ENCODE measurements at regions not wholly inside any gene's neighbourhood (a gene's known extent, or its start where the extent isn't known, plus 50 kb on each side); places are given as distances from the start of the nearest gene placed in this dataset.

DNA sequence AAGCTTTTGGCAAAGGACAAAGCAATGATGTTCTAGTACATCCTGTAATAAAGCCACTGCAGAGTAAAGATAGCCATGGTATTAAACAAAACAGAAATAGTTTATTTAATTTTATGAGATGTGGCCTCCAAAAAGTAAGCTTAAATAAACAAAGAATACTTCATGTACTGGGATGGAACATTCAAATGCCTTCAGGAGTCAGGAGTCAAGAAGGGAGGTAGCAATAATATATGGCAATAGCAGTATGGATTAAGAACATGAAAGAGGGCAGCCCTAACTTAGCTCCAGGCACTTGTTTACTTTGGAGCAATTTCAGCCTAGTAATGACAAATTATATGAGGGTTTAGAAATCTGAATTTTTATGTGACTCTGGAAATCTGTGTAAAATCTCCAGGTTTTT lies 343.9 kb upstream of the THRB start:
- ChIA-PET SMC1A (ENCODE audit: uncharacterized antibody, unreplicated experiment) (no interaction called here), POLR2A (no interaction called here), RAD21 (ENCODE audit: unreplicated experiment) (no interaction called here), CTCF (interaction anchor here (0.6 kb wide), 1 partner anchor 21 kb away, joined by 3 read pairs; no protein-coding TSS in a partner anchor)
- H3K4me2 ChIP-seq (ENCODE audit: control insufficient read depth, insufficient read depth) = no peak overlapping the region
- BruUV-seq (replicated peaks) = no TSS peak
- no peaks in the 10 kb centered on the region for H3K9me3 ChIP-seq (replicated peaks; ENCODE audit: control insufficient read depth, insufficient read depth, low read length)
- DNase-seq (ENCODE audit: low read depth, low spot score) (no peak), FAIRE-seq (no peak), ATAC-seq (no peak)
- H3K79me2 ChIP-seq (ENCODE audit: control insufficient read depth, insufficient read depth, low read length) = no peaks in the 10 kb centered on the region
- H2AFZ ChIP-seq (ENCODE audit: control insufficient read depth, low read depth, low read length) = no peak overlapping the region
- H3K36me3 ChIP-seq (ENCODE audit: control insufficient read depth in 2 of 2, insufficient read depth in 2 of 2, low read length in 1 of 2) = no peaks in the 10 kb centered on the region
- H3K4me3 ChIP-seq = no peak overlapping the region
- no peaks in the 10 kb centered on the region for H3K27me3 ChIP-seq (replicated peaks in 1 of 2; ENCODE audit: control insufficient read depth in 2 of 2, insufficient read depth in 2 of 2, low read length in 1 of 2)
- intact Hi-C loops (cut with micrococcal nuclease; ENCODE audit: unreplicated experiment) (no loop called here), in situ Hi-C loops (cut with MboI) (no loop called here)
- H4K20me1 ChIP-seq (ENCODE audit: control insufficient read depth, insufficient read depth) = no peaks in the 10 kb centered on the region
- no peak overlapping the region for H3K9ac ChIP-seq (ENCODE audit: control insufficient read depth, insufficient read depth, low read length)
- no peak overlapping the region for H3K27ac ChIP-seq (ENCODE audit: control insufficient read depth, insufficient read depth)
- H3K4me1 ChIP-seq (ENCODE audit: control insufficient read depth, insufficient read depth, low read length) = no peaks in the 10 kb centered on the region
- no peak for TF ChIP-seq ATF7 (IDR thresholded peaks at IDR 0.05; ENCODE audit: low read depth)
- TF ChIP-seq, protein P1, sequence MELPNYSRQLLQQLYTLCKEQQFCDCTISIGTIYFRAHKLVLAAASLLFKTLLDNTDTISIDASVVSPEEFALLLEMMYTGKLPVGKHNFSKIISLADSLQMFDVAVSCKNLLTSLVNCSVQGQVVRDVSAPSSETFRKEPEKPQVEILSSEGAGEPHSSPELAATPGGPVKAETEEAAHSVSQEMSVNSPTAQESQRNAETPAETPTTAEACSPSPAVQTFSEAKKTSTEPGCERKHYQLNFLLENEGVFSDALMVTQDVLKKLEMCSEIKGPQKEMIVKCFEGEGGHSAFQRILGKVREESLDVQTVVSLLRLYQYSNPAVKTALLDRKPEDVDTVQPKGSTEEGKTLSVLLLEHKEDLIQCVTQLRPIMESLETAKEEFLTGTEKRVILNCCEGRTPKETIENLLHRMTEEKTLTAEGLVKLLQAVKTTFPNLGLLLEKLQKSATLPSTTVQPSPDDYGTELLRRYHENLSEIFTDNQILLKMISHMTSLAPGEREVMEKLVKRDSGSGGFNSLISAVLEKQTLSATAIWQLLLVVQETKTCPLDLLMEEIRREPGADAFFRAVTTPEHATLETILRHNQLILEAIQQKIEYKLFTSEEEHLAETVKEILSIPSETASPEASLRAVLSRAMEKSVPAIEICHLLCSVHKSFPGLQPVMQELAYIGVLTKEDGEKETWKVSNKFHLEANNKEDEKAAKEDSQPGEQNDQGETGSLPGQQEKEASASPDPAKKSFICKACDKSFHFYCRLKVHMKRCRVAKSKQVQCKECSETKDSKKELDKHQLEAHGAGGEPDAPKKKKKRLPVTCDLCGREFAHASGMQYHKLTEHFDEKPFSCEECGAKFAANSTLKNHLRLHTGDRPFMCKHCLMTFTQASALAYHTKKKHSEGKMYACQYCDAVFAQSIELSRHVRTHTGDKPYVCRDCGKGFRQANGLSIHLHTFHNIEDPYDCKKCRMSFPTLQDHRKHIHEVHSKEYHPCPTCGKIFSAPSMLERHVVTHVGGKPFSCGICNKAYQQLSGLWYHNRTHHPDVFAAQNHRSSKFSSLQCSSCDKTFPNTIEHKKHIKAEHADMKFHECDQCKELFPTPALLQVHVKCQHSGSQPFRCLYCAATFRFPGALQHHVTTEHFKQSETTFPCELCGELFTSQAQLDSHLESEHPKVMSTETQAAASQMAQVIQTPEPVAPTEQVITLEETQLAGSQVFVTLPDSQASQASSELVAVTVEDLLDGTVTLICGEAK (IDR thresholded peaks at IDR 0.05; ENCODE audit: borderline replicate concordance) = no peak
- no peak for TF ChIP-seq POLR2AphosphoS5 (IDR thresholded peaks at IDR 0.05; ENCODE audit: low read length)
- TF ChIP-seq, protein P2, sequence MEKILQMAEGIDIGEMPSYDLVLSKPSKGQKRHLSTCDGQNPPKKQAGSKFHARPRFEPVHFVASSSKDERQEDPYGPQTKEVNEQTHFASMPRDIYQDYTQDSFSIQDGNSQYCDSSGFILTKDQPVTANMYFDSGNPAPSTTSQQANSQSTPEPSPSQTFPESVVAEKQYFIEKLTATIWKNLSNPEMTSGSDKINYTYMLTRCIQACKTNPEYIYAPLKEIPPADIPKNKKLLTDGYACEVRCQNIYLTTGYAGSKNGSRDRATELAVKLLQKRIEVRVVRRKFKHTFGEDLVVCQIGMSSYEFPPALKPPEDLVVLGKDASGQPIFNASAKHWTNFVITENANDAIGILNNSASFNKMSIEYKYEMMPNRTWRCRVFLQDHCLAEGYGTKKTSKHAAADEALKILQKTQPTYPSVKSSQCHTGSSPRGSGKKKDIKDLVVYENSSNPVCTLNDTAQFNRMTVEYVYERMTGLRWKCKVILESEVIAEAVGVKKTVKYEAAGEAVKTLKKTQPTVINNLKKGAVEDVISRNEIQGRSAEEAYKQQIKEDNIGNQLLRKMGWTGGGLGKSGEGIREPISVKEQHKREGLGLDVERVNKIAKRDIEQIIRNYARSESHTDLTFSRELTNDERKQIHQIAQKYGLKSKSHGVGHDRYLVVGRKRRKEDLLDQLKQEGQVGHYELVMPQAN (conservative IDR thresholded peaks at IDR 0.05) = no peak
- TF ChIP-seq, protein P3, sequence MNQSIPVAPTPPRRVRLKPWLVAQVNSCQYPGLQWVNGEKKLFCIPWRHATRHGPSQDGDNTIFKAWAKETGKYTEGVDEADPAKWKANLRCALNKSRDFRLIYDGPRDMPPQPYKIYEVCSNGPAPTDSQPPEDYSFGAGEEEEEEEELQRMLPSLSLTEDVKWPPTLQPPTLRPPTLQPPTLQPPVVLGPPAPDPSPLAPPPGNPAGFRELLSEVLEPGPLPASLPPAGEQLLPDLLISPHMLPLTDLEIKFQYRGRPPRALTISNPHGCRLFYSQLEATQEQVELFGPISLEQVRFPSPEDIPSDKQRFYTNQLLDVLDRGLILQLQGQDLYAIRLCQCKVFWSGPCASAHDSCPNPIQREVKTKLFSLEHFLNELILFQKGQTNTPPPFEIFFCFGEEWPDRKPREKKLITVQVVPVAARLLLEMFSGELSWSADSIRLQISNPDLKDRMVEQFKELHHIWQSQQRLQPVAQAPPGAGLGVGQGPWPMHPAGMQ (IDR thresholded peaks at IDR 0.05; ENCODE audit: borderline replicate concordance) = no peak
- no peak for TF ChIP-seq NR2C1 (IDR thresholded peaks at IDR 0.05)
- no peak for TF ChIP-seq NFYA (IDR thresholded peaks at IDR 0.05; ENCODE audit: borderline replicate concordance, low read depth, low read length)
- no peak for TF ChIP-seq PML (IDR thresholded peaks at IDR 0.05; ENCODE audit: low read length)
- TF ChIP-seq, protein P4, sequence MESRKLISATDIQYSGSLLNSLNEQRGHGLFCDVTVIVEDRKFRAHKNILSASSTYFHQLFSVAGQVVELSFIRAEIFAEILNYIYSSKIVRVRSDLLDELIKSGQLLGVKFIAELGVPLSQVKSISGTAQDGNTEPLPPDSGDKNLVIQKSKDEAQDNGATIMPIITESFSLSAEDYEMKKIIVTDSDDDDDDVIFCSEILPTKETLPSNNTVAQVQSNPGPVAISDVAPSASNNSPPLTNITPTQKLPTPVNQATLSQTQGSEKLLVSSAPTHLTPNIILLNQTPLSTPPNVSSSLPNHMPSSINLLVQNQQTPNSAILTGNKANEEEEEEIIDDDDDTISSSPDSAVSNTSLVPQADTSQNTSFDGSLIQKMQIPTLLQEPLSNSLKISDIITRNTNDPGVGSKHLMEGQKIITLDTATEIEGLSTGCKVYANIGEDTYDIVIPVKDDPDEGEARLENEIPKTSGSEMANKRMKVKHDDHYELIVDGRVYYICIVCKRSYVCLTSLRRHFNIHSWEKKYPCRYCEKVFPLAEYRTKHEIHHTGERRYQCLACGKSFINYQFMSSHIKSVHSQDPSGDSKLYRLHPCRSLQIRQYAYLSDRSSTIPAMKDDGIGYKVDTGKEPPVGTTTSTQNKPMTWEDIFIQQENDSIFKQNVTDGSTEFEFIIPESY (IDR thresholded peaks at IDR 0.05) = no peak
- TF ChIP-seq CREB1 (IDR thresholded peaks at IDR 0.05; ENCODE audit: low read depth) = no peak
- TF ChIP-seq, protein P5, sequence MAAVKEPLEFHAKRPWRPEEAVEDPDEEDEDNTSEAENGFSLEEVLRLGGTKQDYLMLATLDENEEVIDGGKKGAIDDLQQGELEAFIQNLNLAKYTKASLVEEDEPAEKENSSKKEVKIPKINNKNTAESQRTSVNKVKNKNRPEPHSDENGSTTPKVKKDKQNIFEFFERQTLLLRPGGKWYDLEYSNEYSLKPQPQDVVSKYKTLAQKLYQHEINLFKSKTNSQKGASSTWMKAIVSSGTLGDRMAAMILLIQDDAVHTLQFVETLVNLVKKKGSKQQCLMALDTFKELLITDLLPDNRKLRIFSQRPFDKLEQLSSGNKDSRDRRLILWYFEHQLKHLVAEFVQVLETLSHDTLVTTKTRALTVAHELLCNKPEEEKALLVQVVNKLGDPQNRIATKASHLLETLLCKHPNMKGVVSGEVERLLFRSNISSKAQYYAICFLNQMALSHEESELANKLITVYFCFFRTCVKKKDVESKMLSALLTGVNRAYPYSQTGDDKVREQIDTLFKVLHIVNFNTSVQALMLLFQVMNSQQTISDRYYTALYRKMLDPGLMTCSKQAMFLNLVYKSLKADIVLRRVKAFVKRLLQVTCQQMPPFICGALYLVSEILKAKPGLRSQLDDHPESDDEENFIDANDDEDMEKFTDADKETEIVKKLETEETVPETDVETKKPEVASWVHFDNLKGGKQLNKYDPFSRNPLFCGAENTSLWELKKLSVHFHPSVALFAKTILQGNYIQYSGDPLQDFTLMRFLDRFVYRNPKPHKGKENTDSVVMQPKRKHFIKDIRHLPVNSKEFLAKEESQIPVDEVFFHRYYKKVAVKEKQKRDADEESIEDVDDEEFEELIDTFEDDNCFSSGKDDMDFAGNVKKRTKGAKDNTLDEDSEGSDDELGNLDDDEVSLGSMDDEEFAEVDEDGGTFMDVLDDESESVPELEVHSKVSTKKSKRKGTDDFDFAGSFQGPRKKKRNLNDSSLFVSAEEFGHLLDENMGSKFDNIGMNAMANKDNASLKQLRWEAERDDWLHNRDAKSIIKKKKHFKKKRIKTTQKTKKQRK (IDR thresholded peaks at IDR 0.05; ENCODE audit: low read depth, low read length) = no peak
- TF ChIP-seq NFYB (IDR thresholded peaks at IDR 0.05; ENCODE audit: insufficient read depth, low read depth, low read length) = no peak
- TF ChIP-seq ZNF207 (IDR thresholded peaks at IDR 0.05; ENCODE audit: borderline replicate concordance) = no peak

Data from GM12878 (cell line).